Trophoblast cell (in vitro differentiated cells and primary cell): ENCODE measurements at regions not wholly inside any gene's neighbourhood (a gene's known extent, or its start where the extent isn't known, plus 50 kb on each side); places are given as distances from the start of the nearest gene placed in this dataset.

Source experiments
- DNase-seq, 2 donors: peaks; one replicate each; pipeline ENCODE4 v3.0.0-alpha.2; 2016
- H2AFZ ChIP-seq: 2 replicates; pipeline ENCODE4 v1.6.1; 2013; ENCODE audit warnings: low read length, moderate library complexity, mild to moderate bottlenecking; ENCODE audit not compliant: insufficient read depth, poor library complexity
- H2AK5ac ChIP-seq: 2 replicates; pipeline ENCODE4 v1.6.1; 2013; ENCODE audit warnings: mild to moderate bottlenecking, low read length
- H2BK120ac ChIP-seq: 2 replicates; pipeline ENCODE4 v1.6.1; 2013; ENCODE audit warnings: low read length, mild to moderate bottlenecking, moderate library complexity; ENCODE audit not compliant: insufficient read depth, poor library complexity
- H2BK12ac ChIP-seq: 2 replicates; pipeline ENCODE4 v1.6.1; 2013; ENCODE audit warnings: mild to moderate bottlenecking, low read length, moderate library complexity
- H2BK5ac ChIP-seq: 2 replicates; pipeline ENCODE4 v1.6.1; 2013; ENCODE audit warnings: low read length, low read depth, moderate library complexity, mild to moderate bottlenecking; ENCODE audit not compliant: poor library complexity
- H3K14ac ChIP-seq: 2 replicates; pipeline ENCODE4 v1.6.1; 2013; ENCODE audit warnings: mild to moderate bottlenecking, low read length
- H3K18ac ChIP-seq: 2 replicates; pipeline ENCODE4 v1.6.1; 2013; ENCODE audit warnings: mild to moderate bottlenecking, low read length
- H3K23ac ChIP-seq: 2 replicates; pipeline ENCODE4 v1.6.1; 2013; ENCODE audit warnings: low read length
- H3K27ac ChIP-seq: 2 replicates; pipeline ENCODE4 v1.5.1; 2013; ENCODE audit warnings: low read depth, mild to moderate bottlenecking, inconsistent platforms, low read length, moderate library complexity
- H3K27me3 ChIP-seq: 2 replicates; pipeline ENCODE4 v1.6.1; 2013; ENCODE audit warnings: inconsistent platforms, mild to moderate bottlenecking, low read length, moderate library complexity; ENCODE audit not compliant: insufficient read depth
- H3K36me3 ChIP-seq, 2 experiments: 1 replicate in 1 of 2; 2 replicates in 1 of 2; pipeline ENCODE4 v1.6.1; 2013; ENCODE audit warnings: low read length in 2 of 2, mild to moderate bottlenecking in 2 of 2, moderate library complexity in 1 of 2; ENCODE audit not compliant: insufficient read depth in 2 of 2, control insufficient read depth in 1 of 2
- H3K4ac ChIP-seq: 2 replicates; pipeline ENCODE4 v1.6.1; 2013; ENCODE audit warnings: low read depth, mild to moderate bottlenecking, low read length, moderate library complexity
- H3K4me1 ChIP-seq, 2 experiments: 1 replicate in 1 of 2; 2 replicates in 1 of 2; pipeline ENCODE4 v1.6.1; 2013; ENCODE audit warnings: low read length in 2 of 2, mild to moderate bottlenecking in 2 of 2, moderate library complexity in 1 of 2; ENCODE audit not compliant: insufficient read depth in 2 of 2, control insufficient read depth in 1 of 2
- H3K4me2 ChIP-seq: 2 replicates; pipeline ENCODE4 v1.6.1; 2013; ENCODE audit warnings: inconsistent platforms, mild to moderate bottlenecking, low read length, moderate library complexity
- H3K4me3 ChIP-seq: 2 replicates; pipeline ENCODE4 v1.5.1; 2013; ENCODE audit warnings: mild to moderate bottlenecking, low read depth, low read length, inconsistent platforms
- H3K79me1 ChIP-seq: one replicate; pipeline ENCODE4 v1.6.1; 2013; ENCODE audit warnings: low read length
- H3K79me2 ChIP-seq: 2 replicates; pipeline ENCODE4 v1.6.1; 2013; ENCODE audit warnings: low read length, mild to moderate bottlenecking; ENCODE audit not compliant: control insufficient read depth, insufficient read depth, poor library complexity
- H3K9ac ChIP-seq: 2 replicates; pipeline ENCODE4 v1.6.1; 2013; ENCODE audit warnings: mild to moderate bottlenecking, low read length
- H3K9me3 ChIP-seq: 2 replicates; pipeline ENCODE4 v1.6.1; 2013; ENCODE audit warnings: low read depth, mild to moderate bottlenecking, control low read depth, inconsistent platforms, low read length; ENCODE audit not compliant: insufficient read depth
- H4K12ac ChIP-seq: 2 replicates; pipeline ENCODE4 v1.6.1; 2013; ENCODE audit warnings: low read depth, mild to moderate bottlenecking, low read length, moderate library complexity
- H4K8ac ChIP-seq: 2 replicates; pipeline ENCODE4 v1.6.1; 2013; ENCODE audit warnings: low read depth, mild to moderate bottlenecking, low read length, moderate library complexity
- H4K91ac ChIP-seq: one replicate; pipeline ENCODE4 v1.6.1; 2013; ENCODE audit warnings: low read depth, mild to moderate bottlenecking, low read length, moderate library complexity
- WGBS: extraction: QIAGEN DNeasy Blood & Tissue Kit; methylation state at CpG from one replicate; pipeline ENCODE4 v1.1.7; 2013; ENCODE audit warnings: missing lambda C conversion rate; ENCODE audit not compliant: insufficient read length, insufficient coverage; ENCODE audit errors: extremely low coverage; 5-methylcytosine and 5-hydroxymethylcytosine counted together

- Histone ChIP-seq H3K27me3 (no peaks in the 10 kb centered on the region), H2BK5ac (no peak overlapping the region), H2BK120ac (no peak overlapping the region), H3K79me2 (no peaks in the 10 kb centered on the region), H3K27ac (no peak overlapping the region), H3K9me3 (no peaks in the 10 kb centered on the region), H4K8ac (no peak overlapping the region), H3K14ac (no peak overlapping the region), H2AFZ (no peak overlapping the region), H4K12ac (no peak overlapping the region), H4K91ac (no peak overlapping the region), H3K4me1 (no peaks in the 10 kb centered on the region), H3K4ac (no peak overlapping the region), H2BK12ac (no peak overlapping the region), H3K23ac (no peak overlapping the region), H2AK5ac (no peak overlapping the region), H3K4me2 (no peak overlapping the region), H3K79me1 (no peaks in the 10 kb centered on the region), H3K4me3 (no peak overlapping the region), H3K18ac (no peak overlapping the region), H3K9ac (no peak overlapping the region), H3K36me3 (no peaks in the 10 kb centered on the region)
- no CpG with 5 or more reads among the region's 4 CpGs for WGBS
- no peak for DNase-seq
Observed at GRCh38 chr3:28808068-28808467, 459.4 kb upstream of the AZI2 start.

GRCh38 chr3:28816017-28816416 is 464.9 kb upstream of the RBMS3 start:
- Histone ChIP-seq H3K9me3 (no peaks in the 10 kb centered on the region), H2AK5ac (no peak overlapping the region)

GRCh38 chr3:28824316-28824715 is 456.6 kb upstream of the RBMS3 start:
- H2BK120ac ChIP-seq, result no peak overlapping the region
- no peak overlapping the region for H3K18ac ChIP-seq
- H3K36me3 ChIP-seq, result no peaks in the 10 kb centered on the region
- peak; percentile 42 to 73 for DNase-seq
- no peak overlapping the region for H3K27ac ChIP-seq
- WGBS, result no CpG with 5 or more reads among the region's 1 CpG
- H3K4ac ChIP-seq, result no peak overlapping the region
- no peaks in the 10 kb centered on the region for H3K79me1 ChIP-seq
- no peaks in the 10 kb centered on the region for H3K9me3 ChIP-seq
- no peak overlapping the region for H3K9ac ChIP-seq
- H3K79me2 ChIP-seq, result no peaks in the 10 kb centered on the region
- no peaks in the 10 kb centered on the region for H3K4me1 ChIP-seq
- no peak overlapping the region for H3K23ac ChIP-seq
- no peak overlapping the region for H4K91ac ChIP-seq
- no peak overlapping the region for H2BK5ac ChIP-seq
- H3K14ac ChIP-seq, result no peak overlapping the region
- no peak overlapping the region for H4K8ac ChIP-seq
- H2AK5ac ChIP-seq, result no peak overlapping the region
- no peak overlapping the region for H2BK12ac ChIP-seq
- H2AFZ ChIP-seq, result no peak overlapping the region
- no peak overlapping the region for H4K12ac ChIP-seq
- no peak overlapping the region for H3K4me2 ChIP-seq
- no peaks in the 10 kb centered on the region for H3K27me3 ChIP-seq
- no peak overlapping the region for H3K4me3 ChIP-seq

More at GRCh38 chr3:28816017-28816416, 464.9 kb upstream of the RBMS3 start:
- Histone ChIP-seq H2BK5ac (no peak overlapping the region), H3K79me2 (no peaks in the 10 kb centered on the region), H3K18ac (no peak overlapping the region), H2AFZ (no peak overlapping the region), H2BK12ac (no peak overlapping the region), H4K91ac (no peak overlapping the region), H3K4me2 (no peak overlapping the region), H3K14ac (no peak overlapping the region), H3K4me3 (no peak overlapping the region), H3K27me3 (no peaks in the 10 kb centered on the region), H3K4me1 (no peaks in the 10 kb centered on the region), H4K8ac (no peak overlapping the region), H3K27ac (no peak overlapping the region), H3K9ac (no peak overlapping the region), H3K23ac (no peak overlapping the region), H3K79me1 (no peaks in the 10 kb centered on the region), H4K12ac (no peak overlapping the region), H2BK120ac (no peak overlapping the region), H3K4ac (no peak overlapping the region), H3K36me3 (no peaks in the 10 kb centered on the region)
- DNase-seq, result no peak

GRCh38 chr3:28826840-28827239 is 454.0 kb upstream of the RBMS3 start:
- Histone ChIP-seq H3K18ac (no peak overlapping the region), H4K8ac (no peak overlapping the region), H3K4me3 (no peak overlapping the region), H3K27ac (no peak overlapping the region), H3K79me2 (no peaks in the 10 kb centered on the region), H4K91ac (no peak overlapping the region), H3K4me2 (no peak overlapping the region), H3K14ac (no peak overlapping the region), H2BK12ac (no peak overlapping the region), H3K9me3 (no peaks in the 10 kb centered on the region), H3K4ac (no peak overlapping the region), H3K9ac (no peak overlapping the region), H2AK5ac (no peak overlapping the region), H3K79me1 (no peaks in the 10 kb centered on the region), H3K27me3 (no peaks in the 10 kb centered on the region), H2BK120ac (no peak overlapping the region), H3K36me3 (no peaks in the 10 kb centered on the region), H4K12ac (no peak overlapping the region), H3K23ac (no peak overlapping the region), H3K4me1 (no peaks in the 10 kb centered on the region), H2AFZ (no peak overlapping the region), H2BK5ac (no peak overlapping the region)
- DNase-seq, result no peak

GRCh38 chr3:28835249-28835648 is 445.6 kb upstream of the RBMS3 start:
- H3K18ac ChIP-seq, result no peak overlapping the region
- H3K4me1 ChIP-seq, result no peaks in the 10 kb centered on the region
- H3K27ac ChIP-seq, result no peak overlapping the region
- no peak overlapping the region for H2BK12ac ChIP-seq
- H4K8ac ChIP-seq, result no peak overlapping the region
- H3K79me1 ChIP-seq, result no peaks in the 10 kb centered on the region
- no peaks in the 10 kb centered on the region for H3K79me2 ChIP-seq
- H3K9me3 ChIP-seq, result no peaks in the 10 kb centered on the region
- H3K14ac ChIP-seq, result no peak overlapping the region
- no peak overlapping the region for H2AFZ ChIP-seq
- H3K4me3 ChIP-seq, result no peak overlapping the region
- no peak overlapping the region for H3K4ac ChIP-seq
- no peak overlapping the region for H3K9ac ChIP-seq
- no peak overlapping the region for H2BK5ac ChIP-seq
- no peak overlapping the region for H2BK120ac ChIP-seq
- H3K4me2 ChIP-seq, result no peak overlapping the region
- H4K91ac ChIP-seq, result no peak overlapping the region
- H3K23ac ChIP-seq, result no peak overlapping the region
- H2AK5ac ChIP-seq, result no peak overlapping the region
- no CpG with 5 or more reads among the region's 2 CpGs for WGBS
- no peak for DNase-seq
- no peaks in the 10 kb centered on the region for H3K27me3 ChIP-seq
- H4K12ac ChIP-seq, result no peak overlapping the region
- no peaks in the 10 kb centered on the region for H3K36me3 ChIP-seq
